ENCODE measurements at regions not wholly inside any gene's neighbourhood (a gene's known extent, or its start where the extent isn't known, plus 50 kb on each side); places are given as distances from the start of the nearest gene placed in this dataset.

- TF ChIP-seq POLR2A (IDR thresholded peaks at IDR 0.05): no peak
- TF ChIP-seq, protein P1, sequence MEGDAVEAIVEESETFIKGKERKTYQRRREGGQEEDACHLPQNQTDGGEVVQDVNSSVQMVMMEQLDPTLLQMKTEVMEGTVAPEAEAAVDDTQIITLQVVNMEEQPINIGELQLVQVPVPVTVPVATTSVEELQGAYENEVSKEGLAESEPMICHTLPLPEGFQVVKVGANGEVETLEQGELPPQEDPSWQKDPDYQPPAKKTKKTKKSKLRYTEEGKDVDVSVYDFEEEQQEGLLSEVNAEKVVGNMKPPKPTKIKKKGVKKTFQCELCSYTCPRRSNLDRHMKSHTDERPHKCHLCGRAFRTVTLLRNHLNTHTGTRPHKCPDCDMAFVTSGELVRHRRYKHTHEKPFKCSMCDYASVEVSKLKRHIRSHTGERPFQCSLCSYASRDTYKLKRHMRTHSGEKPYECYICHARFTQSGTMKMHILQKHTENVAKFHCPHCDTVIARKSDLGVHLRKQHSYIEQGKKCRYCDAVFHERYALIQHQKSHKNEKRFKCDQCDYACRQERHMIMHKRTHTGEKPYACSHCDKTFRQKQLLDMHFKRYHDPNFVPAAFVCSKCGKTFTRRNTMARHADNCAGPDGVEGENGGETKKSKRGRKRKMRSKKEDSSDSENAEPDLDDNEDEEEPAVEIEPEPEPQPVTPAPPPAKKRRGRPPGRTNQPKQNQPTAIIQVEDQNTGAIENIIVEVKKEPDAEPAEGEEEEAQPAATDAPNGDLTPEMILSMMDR (IDR thresholded peaks at IDR 0.05): no peak
Measured at GRCh38 chr3:106349191-106349881, 480.5 kb upstream of the CBLB start.
